ENCODE measurements at regions not wholly inside any gene's neighbourhood (a gene's known extent, or its start where the extent isn't known, plus 50 kb on each side); places are given as distances from the start of the nearest gene placed in this dataset.

DNA sequence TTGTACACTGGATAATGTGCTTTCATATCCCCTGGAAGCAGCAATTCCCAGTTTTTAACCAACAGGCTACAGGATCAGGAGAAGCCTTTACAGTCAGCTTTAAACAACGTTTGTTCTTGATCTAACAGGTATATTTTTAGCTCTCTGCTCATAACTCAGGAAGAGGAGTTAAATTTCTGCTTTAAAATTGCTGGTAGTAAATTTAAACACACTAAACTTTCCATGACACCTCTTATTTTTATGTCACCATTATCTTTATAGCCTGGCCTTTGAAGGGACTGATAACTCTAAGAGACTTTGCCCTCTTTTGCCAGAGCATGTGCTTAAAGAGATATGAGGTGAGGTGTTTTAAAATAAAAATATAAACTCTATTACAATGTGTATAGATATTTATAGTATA is 119.6 kb upstream of the BRINP3 start:
- Histone ChIP-seq H4K20me1 (ENCODE audit: control insufficient read depth, insufficient read depth) (no peaks in the 10 kb centered on the region), H3K27ac (ENCODE audit: control insufficient read depth, insufficient read depth) (no peak overlapping the region), H3K9me3 (replicated peaks; ENCODE audit: control insufficient read depth, insufficient read depth, low read length) (no peaks in the 10 kb centered on the region), H3K79me2 (ENCODE audit: control insufficient read depth, insufficient read depth, low read length) (no peaks in the 10 kb centered on the region), H2AFZ (ENCODE audit: control insufficient read depth, low read depth, low read length) (no peak overlapping the region), H3K4me1 (ENCODE audit: control insufficient read depth, insufficient read depth, low read length) (no peaks in the 10 kb centered on the region), H3K4me2 (ENCODE audit: control insufficient read depth, insufficient read depth) (no peak overlapping the region), H3K9ac (ENCODE audit: control insufficient read depth, insufficient read depth, low read length) (no peak overlapping the region), H3K4me3 (no peak overlapping the region), H3K36me3 (ENCODE audit: control insufficient read depth in 2 of 2, insufficient read depth in 2 of 2, low read length in 1 of 2) (no peaks in the 10 kb centered on the region), H3K27me3 (replicated peaks in 1 of 2; ENCODE audit: control insufficient read depth in 2 of 2, insufficient read depth in 2 of 2, low read length in 1 of 2) (no peaks in the 10 kb centered on the region)
- RAD21 ChIA-PET (ENCODE audit: unreplicated experiment): no interaction called here
- no TSS peak for BruUV-seq (replicated peaks)
- SMC1A ChIA-PET (ENCODE audit: uncharacterized antibody, unreplicated experiment): no interaction called here
- TF ChIP-seq KLF5 (IDR thresholded peaks at IDR 0.05; ENCODE audit: partially characterized antibody) (no peak), NFXL1 (IDR thresholded peaks at IDR 0.05; ENCODE audit: borderline replicate concordance) (no peak), SRF (IDR thresholded peaks at IDR 0.05; ENCODE audit: low read depth in 2 of 2, low read length in 2 of 2) (no peak), SREBF2 (IDR thresholded peaks at IDR 0.05; ENCODE audit: low read length) (no peak), NFYA (IDR thresholded peaks at IDR 0.05; ENCODE audit: borderline replicate concordance, low read depth, low read length) (no peak), NR2C2 (IDR thresholded peaks at IDR 0.05; ENCODE audit: borderline replicate concordance, control insufficient read depth, insufficient read length, low read depth) (no peak), PML (IDR thresholded peaks at IDR 0.05; ENCODE audit: low read length) (no peak), SP1 (IDR thresholded peaks at IDR 0.05; ENCODE audit: low read depth, low read length) (no peak), HDGF (IDR thresholded peaks at IDR 0.05) (no peak), IRF4 (IDR thresholded peaks at IDR 0.05; ENCODE audit: low read depth, low read length) (no peak), BACH1 (IDR thresholded peaks at IDR 0.05; ENCODE audit: borderline replicate concordance) (no peak), EED (IDR thresholded peaks at IDR 0.05; ENCODE audit: low read depth) (no peak), ETV6 (conservative IDR thresholded peaks at IDR 0.05 in 1 of 2, IDR thresholded peaks at IDR 0.05 in 1 of 2; ENCODE audit: borderline replicate concordance in 1 of 2, low read depth in 1 of 2) (no peak), BHLHE40 (IDR thresholded peaks at IDR 0.05; ENCODE audit: borderline replicate concordance in 1 of 2, low read depth in 2 of 2, low read length in 1 of 2) (no peak), CBX5 (IDR thresholded peaks at IDR 0.05; ENCODE audit: low read depth) (no peak)
- TF ChIP-seq, protein P1, sequence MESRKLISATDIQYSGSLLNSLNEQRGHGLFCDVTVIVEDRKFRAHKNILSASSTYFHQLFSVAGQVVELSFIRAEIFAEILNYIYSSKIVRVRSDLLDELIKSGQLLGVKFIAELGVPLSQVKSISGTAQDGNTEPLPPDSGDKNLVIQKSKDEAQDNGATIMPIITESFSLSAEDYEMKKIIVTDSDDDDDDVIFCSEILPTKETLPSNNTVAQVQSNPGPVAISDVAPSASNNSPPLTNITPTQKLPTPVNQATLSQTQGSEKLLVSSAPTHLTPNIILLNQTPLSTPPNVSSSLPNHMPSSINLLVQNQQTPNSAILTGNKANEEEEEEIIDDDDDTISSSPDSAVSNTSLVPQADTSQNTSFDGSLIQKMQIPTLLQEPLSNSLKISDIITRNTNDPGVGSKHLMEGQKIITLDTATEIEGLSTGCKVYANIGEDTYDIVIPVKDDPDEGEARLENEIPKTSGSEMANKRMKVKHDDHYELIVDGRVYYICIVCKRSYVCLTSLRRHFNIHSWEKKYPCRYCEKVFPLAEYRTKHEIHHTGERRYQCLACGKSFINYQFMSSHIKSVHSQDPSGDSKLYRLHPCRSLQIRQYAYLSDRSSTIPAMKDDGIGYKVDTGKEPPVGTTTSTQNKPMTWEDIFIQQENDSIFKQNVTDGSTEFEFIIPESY (IDR thresholded peaks at IDR 0.05): no peak
- TF ChIP-seq, protein P2, sequence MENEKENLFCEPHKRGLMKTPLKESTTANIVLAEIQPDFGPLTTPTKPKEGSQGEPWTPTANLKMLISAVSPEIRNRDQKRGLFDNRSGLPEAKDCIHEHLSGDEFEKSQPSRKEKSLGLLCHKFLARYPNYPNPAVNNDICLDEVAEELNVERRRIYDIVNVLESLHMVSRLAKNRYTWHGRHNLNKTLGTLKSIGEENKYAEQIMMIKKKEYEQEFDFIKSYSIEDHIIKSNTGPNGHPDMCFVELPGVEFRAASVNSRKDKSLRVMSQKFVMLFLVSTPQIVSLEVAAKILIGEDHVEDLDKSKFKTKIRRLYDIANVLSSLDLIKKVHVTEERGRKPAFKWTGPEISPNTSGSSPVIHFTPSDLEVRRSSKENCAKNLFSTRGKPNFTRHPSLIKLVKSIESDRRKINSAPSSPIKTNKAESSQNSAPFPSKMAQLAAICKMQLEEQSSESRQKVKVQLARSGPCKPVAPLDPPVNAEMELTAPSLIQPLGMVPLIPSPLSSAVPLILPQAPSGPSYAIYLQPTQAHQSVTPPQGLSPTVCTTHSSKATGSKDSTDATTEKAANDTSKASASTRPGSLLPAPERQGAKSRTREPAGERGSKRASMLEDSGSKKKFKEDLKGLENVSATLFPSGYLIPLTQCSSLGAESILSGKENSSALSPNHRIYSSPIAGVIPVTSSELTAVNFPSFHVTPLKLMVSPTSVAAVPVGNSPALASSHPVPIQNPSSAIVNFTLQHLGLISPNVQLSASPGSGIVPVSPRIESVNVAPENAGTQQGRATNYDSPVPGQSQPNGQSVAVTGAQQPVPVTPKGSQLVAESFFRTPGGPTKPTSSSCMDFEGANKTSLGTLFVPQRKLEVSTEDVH (IDR thresholded peaks at IDR 0.05; ENCODE audit: low read depth, partially characterized antibody): no peak
- TF ChIP-seq, protein P3, sequence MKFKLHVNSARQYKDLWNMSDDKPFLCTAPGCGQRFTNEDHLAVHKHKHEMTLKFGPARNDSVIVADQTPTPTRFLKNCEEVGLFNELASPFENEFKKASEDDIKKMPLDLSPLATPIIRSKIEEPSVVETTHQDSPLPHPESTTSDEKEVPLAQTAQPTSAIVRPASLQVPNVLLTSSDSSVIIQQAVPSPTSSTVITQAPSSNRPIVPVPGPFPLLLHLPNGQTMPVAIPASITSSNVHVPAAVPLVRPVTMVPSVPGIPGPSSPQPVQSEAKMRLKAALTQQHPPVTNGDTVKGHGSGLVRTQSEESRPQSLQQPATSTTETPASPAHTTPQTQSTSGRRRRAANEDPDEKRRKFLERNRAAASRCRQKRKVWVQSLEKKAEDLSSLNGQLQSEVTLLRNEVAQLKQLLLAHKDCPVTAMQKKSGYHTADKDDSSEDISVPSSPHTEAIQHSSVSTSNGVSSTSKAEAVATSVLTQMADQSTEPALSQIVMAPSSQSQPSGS (IDR thresholded peaks at IDR 0.05; ENCODE audit: low read length): no peak
- intact Hi-C loops (cut with micrococcal nuclease; ENCODE audit: unreplicated experiment): no loop called here
- no peak for FAIRE-seq
- DNase-seq (ENCODE audit: low read depth, low spot score): no peak
- 0% methylated on average over 1 of the region's 1 CpG for WGBS (ENCODE audit: insufficient coverage, insufficient replicate concordance, low lambda C conversion rate, missing lambda C conversion rate)
- no peak for ATAC-seq
- CTCF ChIA-PET: no interaction called here
- in situ Hi-C loops (cut with MboI): no loop called here
- POLR2A ChIA-PET: no interaction called here

Measured in GM12878 (cell line).